ENCODE measurements at regions not wholly inside any gene's neighbourhood (a gene's known extent, or its start where the extent isn't known, plus 50 kb on each side); places are given as distances from the start of the nearest gene placed in this dataset.

- no peaks in the 10 kb centered on the region for H3K36me3 ChIP-seq (ENCODE audit: low read depth)
- no peaks in the 10 kb centered on the region for H3K9me3 ChIP-seq
- ATAC-seq (no peak), DNase-seq (no peak)
- intact Hi-C loops (cut with DNase I, micrococcal nuclease): no loop called here
- H3K4me1 ChIP-seq (ENCODE audit: low read depth): no peaks in the 10 kb centered on the region
- no peak overlapping the region for H3K4me3 ChIP-seq
- no peak for TF ChIP-seq CTCF (IDR thresholded peaks at IDR 0.05)
Measured at GRCh38 chrX:5490786-5491563, 737.7 kb downstream of the NLGN4X start.

DNA sequence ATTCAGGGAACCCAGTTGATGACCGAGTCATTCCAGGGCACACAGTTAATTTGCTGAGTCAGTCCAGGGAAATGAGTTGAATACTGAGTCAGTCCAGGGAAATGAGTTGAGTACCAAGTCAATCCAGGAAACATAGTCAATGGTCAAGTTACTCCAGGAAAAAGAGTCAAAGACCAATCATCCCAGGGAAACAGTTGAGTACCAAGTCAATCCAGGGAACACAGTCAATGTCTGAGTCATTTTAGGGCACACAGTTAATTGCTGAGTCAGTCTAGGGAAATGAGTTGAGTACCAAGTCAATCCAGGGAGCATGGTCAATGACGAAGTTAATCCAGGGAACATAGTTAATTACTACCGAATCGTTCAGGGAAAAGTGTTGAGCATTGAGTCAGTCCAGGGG lies 754.4 kb downstream of the NLGN4X start:
- Histone ChIP-seq H3K4me3 (no peak overlapping the region), H3K9me3 (no peaks in the 10 kb centered on the region), H3K4me1 (ENCODE audit: low read depth) (no peaks in the 10 kb centered on the region), H3K36me3 (ENCODE audit: low read depth) (no peaks in the 10 kb centered on the region)
- no peak for DNase-seq
- no peak for TF ChIP-seq CTCF (IDR thresholded peaks at IDR 0.05)
- intact Hi-C loops (cut with DNase I, micrococcal nuclease): no loop called here
- no peak for ATAC-seq

GRCh38 chrX:5458300-5458842 lies 770.3 kb downstream of the NLGN4X start:
- Histone ChIP-seq H3K9me3 (no peaks in the 10 kb centered on the region), H3K4me3 (no peak overlapping the region), H3K36me3 (ENCODE audit: low read depth) (no peaks in the 10 kb centered on the region), H3K4me1 (ENCODE audit: low read depth) (no peaks in the 10 kb centered on the region)
- ATAC-seq: no peak
- TF ChIP-seq CTCF (IDR thresholded peaks at IDR 0.05): no peak
- DNase-seq: no peak
- intact Hi-C loops (cut with DNase I, micrococcal nuclease): no loop called here

DNA sequence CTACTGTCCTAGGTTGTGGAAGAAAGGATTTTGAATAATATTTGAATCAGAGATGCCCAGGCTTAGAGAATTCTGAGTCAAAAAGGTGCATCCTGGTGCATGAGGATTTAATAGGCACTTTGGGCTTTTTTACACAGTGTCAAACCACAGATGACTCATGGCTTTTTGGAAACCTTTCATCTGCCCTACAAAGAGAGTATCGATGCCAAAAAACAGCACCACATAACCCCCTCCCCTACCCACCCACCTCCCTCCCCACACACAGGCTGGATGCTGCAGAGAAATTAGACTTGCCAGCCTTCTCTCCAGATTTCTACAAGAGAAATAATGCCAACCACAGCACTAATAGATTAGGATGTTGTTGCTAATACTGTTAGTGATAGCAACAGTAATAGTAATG lies 779.3 kb downstream of the NLGN4X start:
- no peaks in the 10 kb centered on the region for H3K9me3 ChIP-seq
- DNase-seq: no peak
- ATAC-seq: no peak
- H3K36me3 ChIP-seq (ENCODE audit: low read depth): no peaks in the 10 kb centered on the region
- no peaks in the 10 kb centered on the region for H3K4me1 ChIP-seq (ENCODE audit: low read depth)
- no peak overlapping the region for H3K4me3 ChIP-seq
- no peak for TF ChIP-seq CTCF (IDR thresholded peaks at IDR 0.05)
- intact Hi-C loops (cut with DNase I, micrococcal nuclease): no loop called here

GRCh38 chrX:5431823-5432222 lies 796.8 kb downstream of the NLGN4X start:
- ATAC-seq: no peak
- no peaks in the 10 kb centered on the region for H3K9me3 ChIP-seq
- no peak for DNase-seq
- H3K4me1 ChIP-seq (ENCODE audit: low read depth): no peaks in the 10 kb centered on the region
- no peak overlapping the region for H3K4me3 ChIP-seq
- no peak for TF ChIP-seq CTCF (IDR thresholded peaks at IDR 0.05)
- H3K36me3 ChIP-seq (ENCODE audit: low read depth): no peaks in the 10 kb centered on the region
- intact Hi-C loops (cut with DNase I, micrococcal nuclease): no loop called here

Data from mucosa of descending colon (tissue), 3 donors.